HG03460 (cell line): ENCODE measurements at regions not wholly inside any gene's neighbourhood (a gene's known extent, or its start where the extent isn't known, plus 50 kb on each side); places are given as distances from the start of the nearest gene placed in this dataset.
"Not testable (repeated sequence)": the region's sequence is repeated elsewhere in the genome, so short reads cannot be mapped to it uniquely, and the experiment has no call there.

Source experiments
- ATAC-seq: cut with Tn5 transposase; IDR thresholded peaks from one replicate; pipeline ENCODE4 v1.9.1; 2021; ENCODE audit not compliant: unreplicated experiment

- ATAC-seq = no peak
Measured at GRCh38 chr5:50583621-50584020, 82.8 kb upstream of the PARP8 start.

DNA sequence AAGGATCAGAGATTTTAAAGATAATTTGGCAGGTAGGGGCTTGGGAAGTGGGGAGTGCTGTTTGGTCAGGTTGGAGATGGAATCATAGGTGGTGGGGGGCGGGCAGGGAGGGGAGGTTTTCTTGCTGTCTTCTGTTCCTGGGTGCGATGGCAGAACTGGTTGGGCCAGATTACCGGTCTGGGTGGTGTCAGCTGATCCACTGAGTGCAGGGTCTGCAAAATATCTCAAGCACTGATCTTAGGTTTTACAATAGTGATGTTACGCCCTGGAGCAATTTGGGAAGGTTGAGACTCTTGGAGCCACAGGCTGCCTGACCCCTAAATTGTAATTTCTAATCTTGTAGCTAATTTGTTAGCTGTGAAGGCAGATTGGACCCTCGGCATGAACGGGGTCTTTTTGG lies 78.0 kb upstream of the PARP8 start:
- ATAC-seq = not testable (repeated sequence)

DNA sequence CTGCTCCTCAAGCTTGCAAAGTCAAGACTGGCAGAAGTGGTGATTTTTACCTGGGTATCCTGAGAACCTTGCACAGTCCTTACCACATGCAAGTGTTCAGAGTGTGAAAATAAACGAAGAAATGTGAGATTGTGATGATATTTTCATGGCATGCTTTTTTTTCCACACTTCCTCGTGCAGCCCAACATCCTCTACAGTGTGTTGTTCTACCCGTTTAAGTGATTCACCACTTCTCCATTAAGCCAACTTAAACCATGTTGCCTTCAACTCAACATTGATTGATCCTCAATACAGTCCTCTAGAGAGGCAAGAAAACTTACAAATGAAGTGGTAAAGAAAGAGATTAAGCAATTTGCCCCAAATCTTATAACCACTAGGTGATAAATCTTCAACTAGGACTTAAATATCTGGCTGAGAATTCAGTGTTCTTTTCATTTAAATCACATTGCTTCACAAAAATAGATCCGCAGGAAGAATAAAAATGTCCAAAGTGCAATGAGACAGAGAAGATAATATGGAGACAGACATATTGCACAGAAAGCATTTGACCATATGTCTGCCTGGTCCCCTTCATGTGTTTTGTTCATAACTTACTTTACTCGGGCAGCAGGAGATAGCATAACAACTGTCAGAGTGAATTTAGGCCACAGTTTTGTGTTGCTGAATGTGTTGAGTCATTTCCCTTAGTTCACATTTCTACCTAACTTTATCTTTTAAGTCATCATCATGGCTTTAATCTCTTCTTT lies 75.8 kb upstream of the PARP8 start:
- not testable (repeated sequence) for ATAC-seq

DNA sequence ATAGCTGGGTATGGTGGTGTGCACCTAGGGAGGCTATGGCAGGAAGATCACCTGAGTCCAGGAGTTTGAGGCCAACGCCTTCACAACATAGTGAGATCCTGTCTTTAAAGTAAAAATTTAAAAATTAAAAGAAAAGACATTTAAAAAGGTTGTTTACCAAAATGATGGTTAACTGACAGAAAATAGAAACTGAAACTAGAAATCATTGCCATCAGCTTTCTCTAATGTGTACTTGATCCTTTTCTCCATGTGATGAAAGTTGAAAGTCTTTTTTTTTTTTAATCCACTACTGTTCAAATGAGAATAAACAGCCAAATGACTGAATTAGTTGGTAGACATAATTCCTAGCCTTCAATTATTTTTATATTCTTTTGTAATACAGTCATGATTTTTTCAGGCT lies 75.1 kb upstream of the PARP8 start:
- ATAC-seq = not testable (repeated sequence)

DNA sequence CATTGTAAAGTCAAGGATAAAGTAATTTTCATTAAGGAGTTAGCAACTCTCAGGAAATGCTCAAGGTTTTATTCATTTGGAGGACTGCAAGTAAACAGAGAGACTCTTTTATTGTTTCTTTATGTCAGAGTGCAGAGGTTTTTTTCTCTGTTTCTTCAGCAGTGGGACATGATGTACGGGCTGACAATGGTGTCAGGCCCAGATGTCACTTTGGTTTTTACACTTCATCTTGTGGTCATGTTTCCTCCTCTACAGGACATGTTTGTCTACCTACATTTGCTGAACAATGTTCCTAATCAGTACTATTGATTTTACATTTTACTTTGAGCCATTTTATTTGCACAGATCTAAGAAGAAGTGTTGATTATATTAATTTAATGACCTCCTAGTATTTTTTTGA lies 72.8 kb upstream of the PARP8 start:
- ATAC-seq = no peak

GRCh38 chr5:50595199-50595598 lies 71.2 kb upstream of the PARP8 start:
- ATAC-seq = no peak

DNA sequence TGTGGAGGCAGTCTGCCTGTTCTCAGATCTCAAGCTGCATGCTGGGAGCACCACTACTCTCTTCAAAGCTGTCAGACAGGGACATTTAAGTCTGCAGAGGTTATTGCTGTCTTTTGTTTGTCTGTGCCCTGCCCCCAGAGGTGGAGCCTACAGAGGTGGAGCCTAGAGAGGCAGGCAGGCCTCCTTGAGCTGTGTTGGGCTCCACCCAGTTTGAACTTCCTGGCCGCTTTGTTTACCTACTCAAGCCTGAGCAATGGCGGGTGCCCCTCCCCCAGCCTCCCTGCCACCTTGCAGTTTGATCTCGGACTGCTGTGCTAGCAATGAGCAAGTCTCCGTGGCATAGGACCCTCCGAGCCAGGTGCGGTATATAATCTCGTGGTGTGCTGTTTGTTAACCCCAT lies 64.9 kb upstream of the PARP8 start:
- not testable (repeated sequence) for ATAC-seq

- ATAC-seq = no peak
Measured at GRCh38 chr5:50606179-50606578, 60.3 kb upstream of the PARP8 start.

GRCh38 chr5:50607456-50607855 lies 59.0 kb upstream of the PARP8 start:
- ATAC-seq = not testable (repeated sequence)

- ATAC-seq = not testable (repeated sequence)
Measured at GRCh38 chr5:50607953-50608705, 58.3 kb upstream of the PARP8 start.

- ATAC-seq = not testable (repeated sequence)
Measured at GRCh38 chr5:50613057-50613456, 53.4 kb upstream of the PARP8 start.
